Right hindlimb (tissue), 1 donor: ENCODE measurements at regions not wholly inside any gene's neighbourhood (a gene's known extent, or its start where the extent isn't known, plus 50 kb on each side); places are given as distances from the start of the nearest gene placed in this dataset.

Experiments used
- DNase-seq: peaks from one replicate; pipeline ENCODE4 v3.0.0-alpha.2; 2018

- DNase-seq = no peak
These were observed 57.0 kb downstream of the SEC61G start for GRCh38 chr7:54701982-54702381.

GRCh38 chr7:54699715-54700114 is 59.3 kb downstream of the SEC61G start:
- DNase-seq = no peak

- DNase-seq = no peak
These were observed 61.3 kb downstream of the SEC61G start for GRCh38 chr7:54697659-54698186.

GRCh38 chr7:54690892-54691291 is 68.1 kb downstream of the SEC61G start:
- DNase-seq = no peak

GRCh38 chr7:54690050-54690443 is 69.0 kb downstream of the SEC61G start:
- DNase-seq = no peak

- DNase-seq = no peak
These were observed 69.5 kb downstream of the SEC61G start for GRCh38 chr7:54689394-54690049.

- DNase-seq = no peak
These were observed 71.4 kb downstream of the SEC61G start for GRCh38 chr7:54687462-54688212.

- DNase-seq = no peak
These were observed 78.5 kb downstream of the SEC61G start for GRCh38 chr7:54680377-54681005.

- no peak for DNase-seq
These were observed 79.6 kb downstream of the SEC61G start for GRCh38 chr7:54679490-54679817.

- no peak for DNase-seq
These were observed 80.1 kb downstream of the SEC61G start for GRCh38 chr7:54678763-54679489.

- DNase-seq = no peak
These were observed 84.1 kb downstream of the SEC61G start for GRCh38 chr7:54674891-54675290.

GRCh38 chr7:54672519-54672918 is 86.5 kb downstream of the SEC61G start:
- no peak for DNase-seq

GRCh38 chr7:54664235-54665228 is 94.5 kb downstream of the SEC61G start:
- peak; percentile 77 for DNase-seq

GRCh38 chr7:54663603-54664234 is 95.3 kb downstream of the SEC61G start:
- no peak for DNase-seq

GRCh38 chr7:54663186-54663585 is 95.8 kb downstream of the SEC61G start:
- no peak for DNase-seq

GRCh38 chr7:54662701-54663100 is 96.3 kb downstream of the SEC61G start:
- no peak for DNase-seq

GRCh38 chr7:54653905-54654304 is 105.1 kb downstream of the SEC61G start:
- DNase-seq = no peak

- no peak for DNase-seq
These were observed 100.9 kb downstream of the VSTM2A start for GRCh38 chr7:54643064-54643463.

- DNase-seq = no peak
These were observed 95.7 kb downstream of the VSTM2A start for GRCh38 chr7:54637712-54638396.

GRCh38 chr7:54632696-54633095 is 90.5 kb downstream of the VSTM2A start:
- no peak for DNase-seq

- DNase-seq = no peak
These were observed 87.6 kb downstream of the VSTM2A start for GRCh38 chr7:54629771-54630170.
